ENCODE measurements at regions not wholly inside any gene's neighbourhood (a gene's known extent, or its start where the extent isn't known, plus 50 kb on each side); places are given as distances from the start of the nearest gene placed in this dataset.

- H3K4me3 Mint-ChIP-seq: no peak overlapping the region
- no peak overlapping the region for H3K27ac Mint-ChIP-seq
- no peak for DNase-seq (ENCODE audit: low spot score in 2 of 2)
- no peaks in the 10 kb centered on the region for H3K36me3 Mint-ChIP-seq
- no peaks in the 10 kb centered on the region for H3K4me1 Mint-ChIP-seq
- peaks cover 2% of the 10 kb centered on the region for H3K9me3 Mint-ChIP-seq
- ATAC-seq (ENCODE audit: low read depth): no peak
- peaks cover 2% of the 10 kb centered on the region for H3K27me3 Mint-ChIP-seq
Measured at GRCh38 chr3:28008235-28008634, 233.2 kb upstream of the CMC1 start.

GRCh38 chr3:28012830-28013229, 228.6 kb upstream of the CMC1 start:
- DNase-seq (ENCODE audit: low spot score in 2 of 2) (no peak), ATAC-seq (ENCODE audit: low read depth) (no peak)
- H3K36me3 Mint-ChIP-seq: no peaks in the 10 kb centered on the region
- peaks cover 3% of the 10 kb centered on the region for H3K9me3 Mint-ChIP-seq
- H3K27ac Mint-ChIP-seq: no peak overlapping the region
- H3K4me1 Mint-ChIP-seq: no peaks in the 10 kb centered on the region
- H3K27me3 Mint-ChIP-seq: no peaks in the 10 kb centered on the region
- H3K4me3 Mint-ChIP-seq: no peak overlapping the region

GRCh38 chr3:28013864-28014473, 227.4 kb upstream of the CMC1 start:
- DNase-seq (ENCODE audit: low spot score in 2 of 2): no peak
- H3K9me3 Mint-ChIP-seq: peaks cover 3% of the 10 kb centered on the region
- no peaks in the 10 kb centered on the region for H3K36me3 Mint-ChIP-seq
- H3K4me1 Mint-ChIP-seq: no peaks in the 10 kb centered on the region
- H3K27me3 Mint-ChIP-seq: no peaks in the 10 kb centered on the region
- no peak overlapping the region for H3K4me3 Mint-ChIP-seq
- no peak for ATAC-seq (ENCODE audit: low read depth)
- no peak overlapping the region for H3K27ac Mint-ChIP-seq

GRCh38 chr3:28018925-28019718, 222.3 kb upstream of the CMC1 start:
- DNase-seq (ENCODE audit: low spot score in 2 of 2): no peak
- Mint-ChIP-seq H3K4me1 (no peaks in the 10 kb centered on the region), H3K27me3 (peaks cover 1% of the 10 kb centered on the region), H3K4me3 (no peak overlapping the region), H3K9me3 (peaks cover 7% of the 10 kb centered on the region), H3K27ac (no peak overlapping the region), H3K36me3 (peaks cover 2% of the 10 kb centered on the region)
- ATAC-seq (ENCODE audit: low read depth): no peak

- ATAC-seq (ENCODE audit: low read depth) (no peak), DNase-seq (ENCODE audit: low spot score in 2 of 2) (no peak)
- peaks cover 2% of the 10 kb centered on the region for H3K36me3 Mint-ChIP-seq
- peaks cover 1% of the 10 kb centered on the region for H3K27me3 Mint-ChIP-seq
- no peaks in the 10 kb centered on the region for H3K4me1 Mint-ChIP-seq
- H3K4me3 Mint-ChIP-seq: no peak overlapping the region
- peaks cover 7% of the 10 kb centered on the region for H3K9me3 Mint-ChIP-seq
- no peak overlapping the region for H3K27ac Mint-ChIP-seq
Measured at GRCh38 chr3:28019740-28020139, 221.7 kb upstream of the CMC1 start.

- Mint-ChIP-seq H3K9me3 (peaks cover 8% of the 10 kb centered on the region), H3K36me3 (peaks cover 2% of the 10 kb centered on the region), H3K4me1 (no peaks in the 10 kb centered on the region), H3K4me3 (no peak overlapping the region), H3K27me3 (peaks cover 1% of the 10 kb centered on the region), H3K27ac (no peak overlapping the region)
- DNase-seq (ENCODE audit: low spot score in 2 of 2): no peak
- no peak for ATAC-seq (ENCODE audit: low read depth)
Measured at GRCh38 chr3:28022916-28023315, 218.5 kb upstream of the CMC1 start.

GRCh38 chr3:28028554-28028953, 212.9 kb upstream of the CMC1 start:
- no peak for DNase-seq (ENCODE audit: low spot score in 2 of 2)

GRCh38 chr3:28033059-28033784, 208.2 kb upstream of the CMC1 start:
- Mint-ChIP-seq H3K4me3 (no peak overlapping the region), H3K27me3 (no peaks in the 10 kb centered on the region), H3K4me1 (no peaks in the 10 kb centered on the region), H3K27ac (no peak overlapping the region), H3K36me3 (no peaks in the 10 kb centered on the region), H3K9me3 (peaks cover 10% of the 10 kb centered on the region)
- ATAC-seq (ENCODE audit: low read depth) (no peak), DNase-seq (ENCODE audit: low spot score in 2 of 2) (no peak)

More at GRCh38 chr3:28028554-28028953, 212.9 kb upstream of the CMC1 start:
- peaks cover 2% of the 10 kb centered on the region for H3K36me3 Mint-ChIP-seq
- peaks cover 17% of the 10 kb centered on the region for H3K9me3 Mint-ChIP-seq
- no peak overlapping the region for H3K4me3 Mint-ChIP-seq
- no peaks in the 10 kb centered on the region for H3K27me3 Mint-ChIP-seq
- H3K4me1 Mint-ChIP-seq: no peaks in the 10 kb centered on the region
- H3K27ac Mint-ChIP-seq: no peak overlapping the region
- ATAC-seq (ENCODE audit: low read depth): no peak

- no peak overlapping the region for H3K27ac Mint-ChIP-seq
- no peak overlapping the region for H3K4me3 Mint-ChIP-seq
- H3K9me3 Mint-ChIP-seq: peaks cover 5% of the 10 kb centered on the region
- no peaks in the 10 kb centered on the region for H3K27me3 Mint-ChIP-seq
- no peaks in the 10 kb centered on the region for H3K4me1 Mint-ChIP-seq
- ATAC-seq (ENCODE audit: low read depth): no peak
- no peak for DNase-seq (ENCODE audit: low spot score in 2 of 2)
- H3K36me3 Mint-ChIP-seq: no peaks in the 10 kb centered on the region
Measured at GRCh38 chr3:28036599-28037575, 204.5 kb upstream of the CMC1 start.

GRCh38 chr3:28039234-28039633, 202.2 kb upstream of the CMC1 start:
- Mint-ChIP-seq H3K9me3 (no peaks in the 10 kb centered on the region), H3K4me3 (no peak overlapping the region), H3K36me3 (no peaks in the 10 kb centered on the region), H3K27ac (no peak overlapping the region), H3K27me3 (no peaks in the 10 kb centered on the region), H3K4me1 (no peaks in the 10 kb centered on the region)
- ATAC-seq (ENCODE audit: low read depth) (no peak), DNase-seq (ENCODE audit: low spot score in 2 of 2) (no peak)

- Mint-ChIP-seq H3K4me1 (no peaks in the 10 kb centered on the region), H3K27me3 (no peaks in the 10 kb centered on the region), H3K36me3 (no peaks in the 10 kb centered on the region), H3K9me3 (no peaks in the 10 kb centered on the region), H3K27ac (no peak overlapping the region), H3K4me3 (no peak overlapping the region)
- ATAC-seq (ENCODE audit: low read depth) (no peak), DNase-seq (ENCODE audit: low spot score in 2 of 2) (no peak)
Measured at GRCh38 chr3:28039829-28040228, 201.6 kb upstream of the CMC1 start.

GRCh38 chr3:28042095-28042635, 199.3 kb upstream of the CMC1 start:
- no peak overlapping the region for H3K4me3 Mint-ChIP-seq
- H3K27ac Mint-ChIP-seq: no peak overlapping the region
- no peaks in the 10 kb centered on the region for H3K27me3 Mint-ChIP-seq
- no peaks in the 10 kb centered on the region for H3K36me3 Mint-ChIP-seq
- no peak for ATAC-seq (ENCODE audit: low read depth)
- H3K4me1 Mint-ChIP-seq: no peaks in the 10 kb centered on the region
- no peak for DNase-seq (ENCODE audit: low spot score in 2 of 2)
- H3K9me3 Mint-ChIP-seq: no peaks in the 10 kb centered on the region

GRCh38 chr3:28042707-28043106, 198.7 kb upstream of the CMC1 start:
- Mint-ChIP-seq H3K27ac (no peak overlapping the region), H3K27me3 (no peaks in the 10 kb centered on the region), H3K9me3 (no peaks in the 10 kb centered on the region), H3K36me3 (no peaks in the 10 kb centered on the region), H3K4me1 (no peaks in the 10 kb centered on the region), H3K4me3 (no peak overlapping the region)
- ATAC-seq (ENCODE audit: low read depth) (no peak), DNase-seq (ENCODE audit: low spot score in 2 of 2) (no peak)
